RPMI8226 (cell line): ENCODE measurements at regions not wholly inside any gene's neighbourhood (a gene's known extent, or its start where the extent isn't known, plus 50 kb on each side); places are given as distances from the start of the nearest gene placed in this dataset.

Experiments used
- DNase-seq: peaks from one replicate; pipeline ENCODE4 v3.0.0-alpha.2; 2015

- DNase-seq: no peak
Observed at GRCh38 chr3:168205451-168205850, 109.7 kb upstream of the GOLIM4 start.

DNA sequence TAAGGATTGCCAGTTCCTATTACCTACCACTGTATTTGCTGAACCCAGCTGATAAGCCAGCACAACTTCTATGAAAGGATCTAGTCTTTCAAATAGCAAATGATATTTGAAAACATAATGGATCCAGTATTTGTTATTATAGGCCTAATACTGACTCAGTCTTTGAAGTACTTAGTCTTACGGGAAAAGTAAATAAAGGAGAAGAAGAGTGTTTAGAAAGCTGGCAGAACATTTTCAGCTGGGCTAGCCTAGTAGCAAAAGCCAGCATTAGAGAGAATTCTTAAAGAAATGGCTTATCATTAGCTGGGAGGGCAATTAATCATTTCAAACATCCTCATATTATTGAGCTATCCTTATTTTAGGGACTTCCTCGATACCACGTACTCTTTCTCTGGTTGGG lies 101.4 kb upstream of the GOLIM4 start:
- no peak for DNase-seq

DNA sequence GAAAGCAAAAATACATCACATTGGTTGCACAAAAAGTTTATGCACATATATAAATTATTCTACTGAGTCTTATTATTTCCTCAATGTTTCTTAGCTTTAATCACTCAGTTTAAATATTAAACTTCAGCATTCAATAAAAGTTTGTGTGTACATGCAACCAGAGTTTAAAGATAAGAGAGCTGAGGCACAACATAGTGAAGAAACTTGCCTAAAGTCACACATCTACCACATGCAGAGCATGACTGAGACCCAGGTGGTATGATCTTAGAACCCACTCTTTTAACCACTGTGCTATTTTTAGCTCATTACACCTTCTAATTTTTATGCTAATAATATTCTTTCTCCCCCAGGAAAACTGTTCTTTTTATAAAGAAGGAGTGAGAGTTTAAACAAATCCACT lies 96.1 kb upstream of the GOLIM4 start:
- no peak for DNase-seq

DNA sequence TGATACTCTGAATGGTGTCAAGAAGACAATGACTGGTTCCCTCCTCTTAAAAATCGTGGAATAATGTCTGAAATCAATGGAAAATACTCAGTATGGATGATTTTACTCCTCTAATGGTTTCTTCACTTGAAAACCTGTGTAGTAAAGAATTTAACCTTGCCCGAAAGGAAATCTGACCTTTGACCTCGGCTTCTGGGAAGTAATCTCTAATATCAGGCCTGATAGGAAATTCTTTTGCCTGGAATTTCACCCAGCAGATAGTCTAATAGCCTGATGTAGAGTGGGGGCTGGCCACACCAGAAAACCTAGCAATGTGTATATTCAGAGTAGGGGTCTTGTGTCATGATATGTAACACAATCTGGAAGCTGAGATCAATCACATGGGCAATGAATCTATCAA lies 91.5 kb upstream of the GOLIM4 start:
- DNase-seq: no peak

DNA sequence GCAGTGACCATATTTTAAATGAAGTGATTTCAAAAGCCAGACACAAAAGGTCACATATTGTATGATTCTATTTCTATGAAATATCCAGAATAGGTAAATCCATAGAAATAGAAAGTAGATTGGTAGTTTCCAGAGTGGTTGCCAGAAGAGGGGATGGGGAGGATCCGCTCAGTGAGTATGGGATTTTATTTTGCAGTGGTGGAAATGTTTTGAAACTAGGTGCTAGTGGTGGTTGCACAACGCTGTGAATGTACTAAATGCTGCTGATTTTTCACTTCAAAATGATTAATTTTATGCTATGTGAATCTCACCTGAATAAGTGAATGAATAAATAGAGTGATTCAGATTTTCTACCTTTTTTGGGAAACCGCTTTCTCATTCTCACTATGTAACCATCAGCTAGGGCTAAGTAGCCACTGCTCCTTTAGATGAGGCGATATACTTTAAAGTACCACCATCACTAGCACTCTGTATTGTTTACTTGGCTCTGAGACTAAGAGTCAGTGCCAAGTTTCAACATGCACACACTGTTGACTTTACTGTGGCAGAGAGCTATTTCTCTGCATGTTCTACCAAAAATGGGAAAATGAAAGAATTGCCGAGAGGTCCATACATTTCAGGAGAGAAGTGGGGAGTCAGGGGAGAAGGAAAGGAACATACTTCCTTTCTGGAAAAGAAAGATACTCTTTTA lies 90.7 kb upstream of the GOLIM4 start:
- no peak for DNase-seq

DNA sequence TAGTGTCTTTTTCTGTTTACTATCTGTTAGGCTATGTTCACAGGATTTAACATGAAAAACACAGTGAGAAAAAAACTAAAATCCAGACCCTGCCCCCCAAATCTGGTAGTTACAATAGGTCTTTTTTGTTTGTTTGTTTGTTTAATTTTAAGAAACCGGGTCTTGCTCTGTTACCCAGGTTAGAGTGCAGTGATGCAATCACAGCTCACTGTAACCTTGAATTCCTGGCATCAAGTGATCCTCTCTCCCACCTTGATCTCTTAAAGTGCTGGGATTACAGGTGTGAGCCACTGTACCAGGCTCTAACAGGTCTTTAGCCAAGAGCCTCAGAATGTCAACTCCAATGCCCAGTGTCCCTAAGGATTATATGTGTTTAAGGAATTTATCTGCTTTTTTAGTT lies 88.0 kb upstream of the GOLIM4 start:
- no peak for DNase-seq

DNA sequence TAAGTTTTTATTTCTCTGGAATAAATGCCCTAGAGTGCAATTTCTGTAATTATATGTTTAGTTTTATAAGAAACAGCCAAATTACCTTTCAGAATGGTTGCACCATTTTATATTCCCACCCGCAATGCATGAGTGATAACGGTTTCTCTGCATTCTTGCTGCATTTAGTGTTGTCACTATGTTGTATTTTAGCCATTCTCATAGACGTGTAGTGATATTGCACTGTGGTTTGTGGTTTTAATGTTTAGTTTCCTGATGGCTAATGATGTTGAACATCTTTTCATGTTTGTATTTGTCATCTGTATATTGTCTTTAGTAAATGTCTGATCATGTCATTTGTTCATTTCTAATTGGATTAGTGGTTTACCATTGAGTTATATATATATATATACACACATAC lies 73.0 kb upstream of the GOLIM4 start:
- no peak for DNase-seq

- DNase-seq: peak; percentile 82
Observed at GRCh38 chr3:168165390-168166269, 69.9 kb upstream of the GOLIM4 start.

DNA sequence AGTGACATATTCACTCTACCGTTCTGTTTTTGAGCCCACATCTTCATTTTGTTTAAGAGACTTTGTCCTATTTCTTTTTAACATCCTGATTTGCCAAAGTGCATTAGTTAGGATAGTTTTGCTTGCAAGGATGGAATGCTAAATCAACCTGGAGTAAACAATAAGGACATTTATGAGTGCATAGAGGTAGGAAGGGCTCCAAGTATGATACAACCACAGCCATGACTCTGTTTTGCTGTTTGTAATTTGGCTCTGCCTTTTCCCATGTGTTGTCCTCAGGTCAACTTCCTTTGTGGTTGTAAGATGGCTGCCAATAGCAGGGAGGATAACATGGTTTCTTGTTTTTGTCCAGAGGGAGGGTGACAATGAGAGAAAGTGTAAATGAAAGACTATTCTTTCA lies 66.4 kb upstream of the GOLIM4 start:
- DNase-seq: no peak

- DNase-seq: no peak
Observed at GRCh38 chr3:168161696-168162095, 66.0 kb upstream of the GOLIM4 start.

DNA sequence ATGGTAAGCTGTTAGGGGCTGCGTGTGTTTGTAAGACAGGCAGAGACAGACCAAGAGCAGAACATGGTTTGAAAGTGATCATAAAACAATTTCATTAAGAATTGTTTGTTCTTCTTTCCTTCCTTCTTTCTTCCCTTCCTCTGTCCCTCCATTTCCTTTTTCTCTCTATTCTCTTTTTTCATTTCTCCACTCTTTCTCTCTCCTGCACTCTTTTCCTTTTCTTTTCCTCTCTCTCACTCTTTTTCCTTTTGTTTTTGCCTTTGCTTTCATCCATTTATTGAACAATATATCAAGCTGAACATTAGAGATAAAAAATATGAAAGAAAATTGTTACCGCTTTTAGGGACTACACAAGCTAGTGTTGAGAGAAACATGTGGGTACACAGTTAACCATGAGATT lies 62.2 kb upstream of the GOLIM4 start:
- no peak for DNase-seq

GRCh38 chr3:168157099-168157700 lies 61.5 kb upstream of the GOLIM4 start:
- DNase-seq: no peak

GRCh38 chr3:168156479-168156878 lies 60.8 kb upstream of the GOLIM4 start:
- peak; percentile 23 for DNase-seq

- no peak for DNase-seq
Observed at GRCh38 chr3:168155303-168155702, 59.6 kb upstream of the GOLIM4 start.

DNA sequence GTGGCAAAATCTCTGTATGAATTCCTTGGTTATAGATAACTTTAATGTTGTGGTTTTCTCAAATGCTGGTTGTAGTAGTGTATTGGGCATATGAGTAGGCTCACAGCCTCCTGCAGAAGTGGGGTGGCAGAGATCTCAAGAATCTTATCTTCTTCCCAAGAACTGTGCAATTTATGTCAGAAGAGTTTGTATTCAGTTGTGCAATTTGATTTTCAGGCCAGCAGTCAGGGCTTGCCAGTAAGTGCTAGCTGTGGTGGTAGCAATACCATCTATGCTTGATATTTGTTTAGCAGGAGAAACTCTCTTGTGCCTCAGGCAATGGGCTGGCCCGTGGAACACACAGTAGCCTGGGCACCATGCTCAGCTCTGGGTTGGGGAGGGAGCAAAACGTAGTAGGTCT lies 58.4 kb upstream of the GOLIM4 start:
- no peak for DNase-seq

- no peak for DNase-seq
Observed at GRCh38 chr3:168152149-168152548, 56.4 kb upstream of the GOLIM4 start.
